GM21381 (cell line): ENCODE measurements at regions not wholly inside any gene's neighbourhood (a gene's known extent, or its start where the extent isn't known, plus 50 kb on each side); places are given as distances from the start of the nearest gene placed in this dataset.
"Not testable (repeated sequence)": the region's sequence is repeated elsewhere in the genome, so short reads cannot be mapped to it uniquely, and the experiment has no call there.

ENCODE experiments used
- ATAC-seq: cut with Tn5 transposase; IDR thresholded peaks from one replicate; pipeline ENCODE4 v1.9.1; 2021; ENCODE audit warnings: mild to moderate bottlenecking, moderate library complexity; ENCODE audit not compliant: unreplicated experiment

- ATAC-seq, result no peak
Observed at GRCh38 chr17:71444078-71444477, 676.7 kb upstream of the SOX9 start.

- ATAC-seq, result no peak
Observed at GRCh38 chr17:71446645-71447437, 674.0 kb upstream of the SOX9 start.

- no peak for ATAC-seq
Observed at GRCh38 chr17:71447644-71448043, 673.2 kb upstream of the SOX9 start.

- ATAC-seq, result not testable (repeated sequence)
Observed at GRCh38 chr17:71450657-71451056, 670.2 kb upstream of the SOX9 start.

- ATAC-seq, result no peak
Observed at GRCh38 chr17:71453876-71454422, 666.9 kb upstream of the SOX9 start.

GRCh38 chr17:71455219-71455618 is 665.6 kb upstream of the SOX9 start:
- ATAC-seq, result no peak

- ATAC-seq, result no peak
Observed at GRCh38 chr17:71458322-71458721, 662.5 kb upstream of the SOX9 start.

- no peak for ATAC-seq
Observed at GRCh38 chr17:71460943-71461342, 659.9 kb upstream of the SOX9 start.

GRCh38 chr17:71461498-71462169 is 659.2 kb upstream of the SOX9 start:
- no peak for ATAC-seq

- no peak for ATAC-seq
Observed at GRCh38 chr17:71464241-71464640, 656.6 kb upstream of the SOX9 start.

- ATAC-seq, result no peak
Observed at GRCh38 chr17:71464751-71465150, 656.1 kb upstream of the SOX9 start.

GRCh38 chr17:71467719-71468118 is 653.1 kb upstream of the SOX9 start:
- no peak for ATAC-seq

GRCh38 chr17:71470062-71470461 is 650.8 kb upstream of the SOX9 start:
- ATAC-seq, result no peak

- no peak for ATAC-seq
Observed at GRCh38 chr17:71472809-71473789, 647.7 kb upstream of the SOX9 start.

- no peak for ATAC-seq
Observed at GRCh38 chr17:71477356-71477755, 643.5 kb upstream of the SOX9 start.

GRCh38 chr17:71480099-71480498 is 640.7 kb upstream of the SOX9 start:
- no peak for ATAC-seq

GRCh38 chr17:71482625-71483024 is 638.2 kb upstream of the SOX9 start:
- no peak for ATAC-seq

- ATAC-seq, result no peak
Observed at GRCh38 chr17:71484546-71484945, 636.3 kb upstream of the SOX9 start.

GRCh38 chr17:71485426-71485825 is 635.4 kb upstream of the SOX9 start:
- no peak for ATAC-seq

GRCh38 chr17:71486261-71486660 is 634.6 kb upstream of the SOX9 start:
- ATAC-seq, result no peak

GRCh38 chr17:71488851-71489250 is 632.0 kb upstream of the SOX9 start:
- ATAC-seq, result no peak
